ENCODE measurements at regions not wholly inside any gene's neighbourhood (a gene's known extent, or its start where the extent isn't known, plus 50 kb on each side); places are given as distances from the start of the nearest gene placed in this dataset.
A peak's percentile ranks its signal among the peaks of the same experiment; 100 is the strongest.
"Not testable (repeated sequence)": the region's sequence is repeated elsewhere in the genome, so short reads cannot be mapped to it uniquely, and the experiment has no call there.

GRCh38 chr6:125597411-125598253, 151.8 kb upstream of the HEY2 start:
- peak; percentile 84 for DNase-seq

GRCh38 chr6:125598422-125598821, 151.0 kb upstream of the HEY2 start:
- DNase-seq, result peak; percentile 95

DNA sequence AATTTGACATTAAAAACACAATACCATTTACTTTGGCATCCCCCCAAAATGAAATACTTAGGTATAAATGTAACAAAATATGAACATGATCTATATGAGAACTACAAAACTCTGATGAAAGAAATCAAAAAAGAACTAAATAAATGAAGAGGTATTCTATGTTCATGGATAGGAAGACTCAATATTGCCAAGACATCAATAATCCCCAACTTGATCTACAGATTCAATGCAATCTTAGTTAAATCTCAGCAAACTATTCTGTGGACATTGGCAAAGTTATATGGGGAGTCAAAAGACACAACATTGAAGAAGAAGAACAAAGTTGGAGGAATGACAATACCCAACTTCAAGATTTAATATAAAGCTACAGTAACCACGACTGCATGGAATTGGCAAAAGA, 145.2 kb upstream of the HEY2 start:
- DNase-seq, result no peak

DNA sequence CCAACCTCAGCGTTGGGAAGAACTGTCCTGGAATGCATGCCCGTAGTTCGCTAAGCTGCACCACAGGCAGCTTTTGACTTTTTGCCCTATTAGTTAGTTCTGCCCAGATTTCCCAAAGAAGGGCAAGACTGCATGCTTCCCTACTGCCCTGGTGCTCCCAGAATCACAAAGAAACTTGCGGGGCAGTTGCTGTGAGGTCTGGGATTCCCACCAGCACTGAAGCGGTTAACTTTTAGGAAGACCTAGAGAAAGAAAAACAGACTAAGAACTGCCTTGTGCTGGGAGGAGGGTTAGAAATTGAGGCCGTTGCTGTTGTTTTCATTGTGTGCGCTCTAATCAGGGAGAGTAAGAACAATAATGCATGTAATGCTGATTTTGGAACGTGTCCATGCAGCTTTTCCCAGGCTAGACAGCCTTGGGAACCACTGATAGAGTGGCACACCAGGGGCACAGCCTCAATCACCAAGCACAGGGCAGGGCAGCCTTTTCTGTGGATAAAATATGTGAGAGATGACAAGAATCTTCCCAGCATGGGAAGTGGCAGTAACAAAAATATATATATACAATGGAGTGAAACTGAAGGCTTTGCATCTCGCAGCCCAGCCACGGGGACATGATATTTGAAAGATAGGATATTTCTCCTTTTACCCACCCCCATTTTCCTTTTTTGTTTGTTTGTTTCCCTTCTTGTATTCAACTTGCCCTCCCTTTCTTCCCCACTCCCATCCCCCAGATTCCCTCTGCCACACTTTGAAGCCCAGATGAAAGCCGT, 137.7 kb upstream of the HEY2 start:
- no peak for DNase-seq

DNA sequence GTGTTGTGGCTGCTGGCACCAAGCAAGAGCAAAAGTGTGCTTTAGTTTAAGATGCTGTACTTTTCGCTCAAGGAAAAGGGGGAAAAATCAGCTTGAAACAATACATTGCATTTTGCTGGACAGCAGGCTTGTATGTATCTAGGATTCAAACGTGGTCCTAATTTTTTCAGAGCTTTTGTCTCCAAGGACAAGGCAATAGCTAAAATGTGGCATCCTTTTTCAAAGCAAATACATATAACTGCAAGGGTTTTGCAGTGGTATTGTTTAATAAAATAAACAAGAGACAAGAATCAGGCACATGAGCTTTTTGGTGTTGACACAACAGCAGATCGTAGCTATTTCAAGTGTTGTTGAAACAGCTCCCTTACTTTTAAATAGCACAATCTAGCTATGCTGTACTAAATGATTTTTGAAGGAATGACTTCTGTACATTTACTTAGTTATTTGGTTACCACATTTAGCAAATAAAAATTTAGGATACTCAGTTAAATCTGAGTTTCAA, 137.0 kb upstream of the HEY2 start:
- DNase-seq, result no peak

- DNase-seq, result no peak
Observed at GRCh38 chr6:125618629-125619028, 130.8 kb upstream of the HEY2 start.

- DNase-seq, result no peak
Observed at GRCh38 chr6:125623085-125623484, 126.3 kb upstream of the HEY2 start.

DNA sequence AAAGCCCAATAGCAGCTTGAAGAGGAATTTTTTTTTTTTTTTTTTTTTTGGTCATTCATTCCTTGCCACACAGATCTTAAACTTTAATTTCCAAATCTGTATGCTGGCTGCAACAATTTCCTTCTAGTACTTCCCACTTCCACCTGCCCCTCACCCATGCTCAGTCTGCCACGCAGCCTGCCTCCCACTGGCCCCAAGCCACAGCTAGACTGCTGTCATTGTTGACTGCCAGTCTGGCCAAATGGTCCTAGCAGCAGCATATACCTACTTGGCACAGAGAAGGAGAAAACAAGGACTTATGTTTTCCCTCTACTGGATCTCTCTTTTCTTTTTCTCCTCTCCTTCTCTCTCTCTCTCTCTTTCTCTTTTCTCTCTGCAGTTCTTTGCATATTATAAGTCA, 118.3 kb upstream of the HEY2 start:
- DNase-seq, result no peak

- DNase-seq, result not testable (repeated sequence)
Observed at GRCh38 chr6:125636011-125636410, 113.4 kb upstream of the HEY2 start.

DNA sequence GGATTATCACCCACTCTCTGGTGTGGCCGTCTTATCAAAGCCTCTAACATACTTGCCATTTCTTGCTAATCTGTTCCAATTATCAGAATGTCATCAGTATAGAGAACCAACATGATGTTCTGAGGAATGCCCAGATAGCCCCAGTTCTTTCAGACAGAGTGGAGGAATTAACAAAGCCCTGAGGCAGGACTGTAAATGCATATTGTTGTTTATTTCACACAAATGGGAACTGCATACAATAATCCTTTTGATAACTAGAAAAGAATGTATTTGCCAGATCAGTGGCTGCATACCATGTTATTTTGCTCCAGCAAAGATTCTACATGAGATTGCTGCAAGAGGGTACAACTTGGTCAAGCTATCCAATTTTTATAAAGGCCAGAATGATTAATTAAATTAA, 112.8 kb upstream of the HEY2 start:
- DNase-seq, result no peak

DNA sequence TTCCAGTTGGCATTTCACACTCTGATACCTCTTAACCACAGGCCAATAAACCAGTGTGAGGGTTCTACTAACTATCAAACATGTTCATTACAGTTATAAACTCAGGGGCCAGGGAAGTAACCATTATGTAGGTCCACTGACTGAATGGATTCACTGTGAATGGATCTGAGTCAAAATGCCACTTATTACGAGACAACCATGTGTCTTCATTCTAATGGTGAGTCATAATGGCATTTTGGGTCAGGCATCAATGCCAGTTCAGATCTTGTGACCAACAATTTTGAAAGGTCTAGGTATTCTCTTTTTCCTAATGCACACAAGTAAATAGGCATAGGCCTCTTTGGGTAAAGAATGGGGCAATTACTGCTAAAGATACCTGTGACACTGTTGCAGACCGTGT, 112.2 kb upstream of the HEY2 start:
- DNase-seq, result no peak

DNA sequence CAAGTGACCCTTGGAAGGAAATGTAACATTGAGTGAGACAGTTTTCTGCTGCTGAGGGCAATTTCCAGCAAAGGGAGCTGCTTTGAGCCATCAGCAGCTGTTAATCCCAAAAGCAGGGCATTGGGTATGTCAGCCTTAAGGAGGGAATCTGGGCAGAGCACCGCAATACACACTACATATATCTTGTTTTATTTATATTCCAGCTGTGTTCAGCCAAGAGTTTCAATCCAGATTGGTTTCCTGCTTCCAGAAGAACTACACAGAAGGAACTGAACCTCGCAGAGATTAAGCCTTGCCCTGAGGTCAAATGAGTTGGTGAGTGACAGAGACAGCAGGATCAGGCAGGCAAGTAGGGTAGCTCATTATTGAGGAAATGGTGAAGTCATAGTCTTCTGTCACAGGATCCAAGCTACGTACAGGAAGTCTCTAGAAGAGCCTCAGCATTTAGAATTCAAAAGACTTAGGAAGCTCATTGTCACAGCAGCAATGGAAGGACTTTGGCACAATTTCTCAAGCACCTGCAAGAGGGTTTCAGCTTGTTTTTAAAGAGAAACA, 109.9 kb upstream of the HEY2 start:
- DNase-seq, result no peak

DNA sequence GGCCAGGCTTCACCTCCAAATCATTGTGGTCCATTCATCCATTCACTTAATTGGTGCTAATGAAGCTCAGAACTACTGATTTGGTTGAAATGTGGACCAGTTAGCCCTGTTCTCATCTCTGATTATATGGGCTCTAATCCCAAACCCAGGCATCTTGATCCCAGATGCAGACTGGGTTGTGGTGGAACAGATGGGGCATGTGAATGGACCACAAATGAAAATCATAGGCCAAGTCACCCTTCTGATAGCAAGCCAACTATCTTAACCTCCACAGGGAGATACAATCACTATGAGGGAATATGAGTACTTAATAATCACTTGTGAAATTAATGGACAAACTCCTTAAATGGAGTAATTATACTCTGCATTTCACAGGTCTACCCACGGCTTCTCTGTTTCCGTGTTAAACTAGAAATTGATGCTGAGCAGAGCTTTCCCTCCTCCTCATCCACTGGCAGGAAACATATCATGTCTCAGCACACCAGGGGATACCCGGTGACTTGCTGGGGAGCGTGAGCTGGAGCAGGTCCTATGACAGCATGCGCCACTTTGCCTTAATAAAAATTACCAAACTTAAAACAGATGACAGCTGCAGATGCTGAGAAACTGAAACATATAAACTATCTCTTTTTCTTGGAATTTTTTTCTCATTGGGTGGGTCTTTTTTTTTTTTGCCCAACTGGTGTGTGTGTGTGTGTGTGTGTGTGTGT, 108.8 kb upstream of the HEY2 start:
- no peak for DNase-seq

- DNase-seq, result not testable (repeated sequence)
Observed at GRCh38 chr6:125643967-125644661, 105.3 kb upstream of the HEY2 start.

DNA sequence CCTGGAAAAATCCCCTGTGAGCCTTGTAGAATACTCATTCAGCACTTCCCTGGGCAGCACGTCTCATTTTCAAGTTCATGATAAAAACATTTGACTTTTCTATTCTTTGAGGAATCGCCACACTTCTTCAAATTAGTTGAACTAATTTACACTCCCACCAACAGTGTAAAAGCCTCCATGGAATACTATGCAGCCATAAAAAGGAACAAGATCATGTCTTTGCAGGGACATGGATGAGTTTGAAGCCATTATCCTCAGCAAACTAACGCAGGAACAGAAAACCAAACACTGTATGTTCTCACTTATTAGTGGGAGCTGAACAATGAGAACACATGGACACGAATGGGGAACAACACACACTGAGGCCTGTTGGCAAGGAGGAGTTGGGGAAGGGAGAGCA, 102.0 kb upstream of the HEY2 start:
- DNase-seq, result no peak

GRCh38 chr6:125653752-125654151, 95.7 kb upstream of the HEY2 start:
- not testable (repeated sequence) for DNase-seq

DNA sequence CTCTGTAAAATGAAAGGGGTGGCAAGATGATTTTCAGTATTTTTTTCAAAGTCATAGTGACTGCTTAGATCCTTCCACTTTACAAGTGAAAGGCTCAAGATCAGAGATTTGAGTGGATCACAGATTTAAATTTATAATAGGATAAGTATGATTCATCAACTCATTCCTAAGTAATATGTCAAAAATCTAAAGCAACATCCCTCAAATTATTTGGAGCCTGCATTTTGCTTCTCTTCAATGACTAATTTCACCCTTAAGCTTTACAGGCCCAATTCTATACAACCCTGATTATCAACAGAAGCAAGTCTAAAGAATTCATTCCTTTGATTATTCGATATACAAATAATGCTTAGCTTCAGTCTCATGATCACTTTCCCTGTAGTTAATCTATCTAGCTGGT, 93.9 kb upstream of the HEY2 start:
- DNase-seq, result no peak

- no peak for DNase-seq
Observed at GRCh38 chr6:125656287-125656870, 93.1 kb upstream of the HEY2 start.

DNA sequence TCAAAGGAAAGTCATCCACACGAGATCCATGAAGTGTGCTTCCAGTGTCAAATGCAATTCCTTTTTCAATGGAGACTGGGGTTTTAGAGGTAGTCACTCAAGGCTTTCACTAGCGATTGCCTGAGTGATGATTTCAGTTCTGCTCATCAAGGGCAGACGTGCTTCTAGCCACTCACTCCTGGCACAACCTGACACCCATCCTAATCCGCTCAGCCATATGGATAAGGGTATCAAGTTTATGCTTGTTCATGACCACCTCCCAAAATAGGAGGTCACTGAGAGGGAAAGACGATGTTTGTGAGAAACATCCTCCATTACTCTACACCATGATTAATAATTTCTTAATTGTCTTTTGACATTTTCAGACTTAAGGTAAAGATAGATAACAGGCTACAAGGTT, 91.3 kb upstream of the HEY2 start:
- no peak for DNase-seq

- peak; percentile 49 for DNase-seq
Observed at GRCh38 chr6:125658759-125659431, 90.5 kb upstream of the HEY2 start.

DNA sequence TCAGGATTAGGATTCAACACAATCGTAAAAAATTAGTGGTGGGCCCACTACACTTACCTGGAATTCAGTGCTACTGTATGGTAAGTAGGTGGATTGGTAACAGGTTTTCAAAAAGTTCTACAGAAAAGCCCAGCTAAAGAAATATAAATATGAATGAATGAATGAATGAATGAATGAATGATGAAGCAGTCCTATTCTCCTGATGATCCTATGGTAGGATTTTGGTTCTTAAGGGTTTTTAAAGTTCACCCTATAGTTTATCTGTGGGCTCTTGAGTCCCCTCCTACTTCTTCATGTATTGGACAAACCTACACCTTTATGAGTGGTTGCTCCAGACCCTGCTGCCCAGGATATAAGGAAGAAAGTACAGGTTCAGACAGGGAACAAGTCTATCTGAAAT, 89.5 kb upstream of the HEY2 start:
- no peak for DNase-seq

DNA sequence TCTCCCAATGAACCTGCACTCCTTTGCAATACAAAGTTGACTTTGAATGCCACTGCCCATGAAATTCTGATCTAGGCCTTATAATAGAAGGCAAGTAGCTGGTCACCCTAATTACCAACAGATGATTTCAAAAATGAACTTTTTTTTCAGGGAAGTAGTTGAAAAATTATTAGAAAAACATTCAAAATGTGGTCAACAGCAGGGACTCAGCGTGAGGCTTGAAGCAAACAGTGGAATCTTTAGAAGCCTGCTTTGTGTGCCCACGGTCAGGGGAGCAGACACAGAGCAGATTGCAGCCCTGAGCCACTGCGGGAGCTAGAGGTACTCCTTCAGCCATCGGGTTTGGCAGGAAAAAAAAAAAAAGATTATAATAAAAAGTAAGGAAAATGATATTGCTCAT, 87.1 kb upstream of the HEY2 start:
- DNase-seq, result no peak

Measured in NCI-H226 (cell line).